K562 (cell line): ENCODE measurements at regions not wholly inside any gene's neighbourhood (a gene's known extent, or its start where the extent isn't known, plus 50 kb on each side); places are given as distances from the start of the nearest gene placed in this dataset.

Experiments used
- ATF3 ChIP-seq, 2 experiments: fragments of 450-650 bp in 1 of 2; sonication (generic) in 1 of 2; formaldehyde crosslinking in 1 of 2; IDR thresholded peaks in 1 of 2; conservative IDR thresholded peaks in 1 of 2; 2 replicates each; pipeline versions ENCODE4 v1.6.1 to v1.8.1; 2016 to 2023; ENCODE audit warnings: mild to moderate bottlenecking in 2 of 2, moderate library complexity in 2 of 2, inconsistent platforms in 1 of 2, missing genetic modification reagents in 1 of 2
- EP300 ChIP-seq: IDR thresholded peaks from 2 replicates; pipeline ENCODE4 v1.6.1; 2012; ENCODE audit warnings: low read length, improper control_type of control experiment
- FOXA1 ChIP-seq: fragments of 450-650 bp; IDR thresholded peaks from 2 replicates; pipeline ENCODE4 v1.6.1; 2016; ENCODE audit warnings: mild to moderate bottlenecking, borderline replicate concordance
- NFE2L1 ChIP-seq: fragments of 450-650 bp; IDR thresholded peaks from 2 replicates; pipeline ENCODE4 v1.6.1; 2016; ENCODE audit warnings: missing genetic modification characterization, low read depth, mild to moderate bottlenecking, missing compliant biosample characterization, moderate library complexity, borderline replicate concordance
- POLR2A ChIP-seq: fragments of 450-650 bp; conservative IDR thresholded peaks from 2 replicates; pipeline ENCODE4 v1.6.1; 2016
- RAD51 ChIP-seq: fragments of 450-650 bp; IDR thresholded peaks from 2 replicates; pipeline ENCODE4 v1.7.1; 2016; ENCODE audit warnings: low read depth, mild to moderate bottlenecking, borderline replicate concordance
- SAFB ChIP-seq: fragments of 200-400 bp; formaldehyde crosslinking; IDR thresholded peaks from 2 replicates; pipeline ENCODE4 v1.6.1; 2017; ENCODE audit warnings: low read depth, low read length, borderline replicate concordance
- SIRT6 ChIP-seq: IDR thresholded peaks from one replicate; pipeline ENCODE4 v1.6.1; 2012; ENCODE audit warnings: low read depth, mild to moderate bottlenecking, control low read depth, inconsistent platforms, low read length, moderate library complexity
- TAF1 ChIP-seq: IDR thresholded peaks from 2 replicates; pipeline ENCODE4 v1.6.1; 2011; ENCODE audit warnings: mild to moderate bottlenecking, low read length, moderate library complexity; ENCODE audit not compliant: insufficient read depth, control insufficient read depth, severe bottlenecking; ENCODE audit errors: extremely low read depth

- TF ChIP-seq EP300 (no peak), FOXA1 (no peak), SAFB (no peak), NFE2L1 (tag) (no peak), ATF3 (IDR thresholded peaks at IDR 0.05) (no peak), ATF3 (CRISPR knock-in tag; conservative IDR thresholded peaks at IDR 0.05) (no peak), RAD51 (no peak), POLR2A (no peak), SIRT6 (no peak), TAF1 (no peak)
Observed at GRCh38 chr17:71914042-71914441, 206.8 kb upstream of the SOX9 start.
